ENCODE measurements at regions not wholly inside any gene's neighbourhood (a gene's known extent, or its start where the extent isn't known, plus 50 kb on each side); places are given as distances from the start of the nearest gene placed in this dataset.
"Not testable (repeated sequence)": the region's sequence is repeated elsewhere in the genome, so short reads cannot be mapped to it uniquely, and the experiment has no call there.

GRCh38 chr1:102466487-102466886 lies 469.8 kb upstream of the OLFM3 start:
- H3K27ac ChIP-seq: no peak overlapping the region
- H3K27me3 ChIP-seq: no peaks in the 10 kb centered on the region
- H3K4me1 ChIP-seq: no peaks in the 10 kb centered on the region
- no peak for DNase-seq (ENCODE audit: low spot score in 2 of 2)
- TF ChIP-seq CTCF (IDR thresholded peaks at IDR 0.05) (no peak), POLR2AphosphoS5 (IDR thresholded peaks at IDR 0.05) (no peak), POLR2A (IDR thresholded peaks at IDR 0.05) (no peak)
- no peaks in the 10 kb centered on the region for H3K36me3 ChIP-seq
- H3K9me3 ChIP-seq: no peaks in the 10 kb centered on the region
- intact Hi-C loops (cut with DNase I; ENCODE audit: low total_unique reads): loop anchor here (10.0 kb wide), 1 partner anchor 1882 kb away; no protein-coding TSS in a partner anchor
- H3K4me3 ChIP-seq: no peak overlapping the region

- H3K9me3 ChIP-seq: no peaks in the 10 kb centered on the region
- no peaks in the 10 kb centered on the region for H3K4me1 ChIP-seq
- intact Hi-C loops (cut with DNase I; ENCODE audit: low total_unique reads): loop anchor here (10.0 kb wide), 1 partner anchor 1879 kb away; no protein-coding TSS in a partner anchor
- DNase-seq (ENCODE audit: low spot score in 2 of 2): no peak
- H3K27ac ChIP-seq: no peak overlapping the region
- no peak overlapping the region for H3K4me3 ChIP-seq
- H3K36me3 ChIP-seq: no peaks in the 10 kb centered on the region
- H3K27me3 ChIP-seq: no peaks in the 10 kb centered on the region
- TF ChIP-seq POLR2AphosphoS5 (IDR thresholded peaks at IDR 0.05): no peak
- no peak for TF ChIP-seq CTCF (IDR thresholded peaks at IDR 0.05)
- TF ChIP-seq POLR2A (IDR thresholded peaks at IDR 0.05): no peak
Observed at GRCh38 chr1:102463328-102463727, 466.6 kb upstream of the OLFM3 start.

GRCh38 chr1:102442317-102442716 lies 445.6 kb upstream of the OLFM3 start:
- H3K4me1 ChIP-seq; DNase-seq (ENCODE audit: low spot score in 2 of 2); H3K27ac ChIP-seq; intact Hi-C loops (cut with DNase I; ENCODE audit: low total_unique reads); H3K4me3 ChIP-seq; H3K27me3 ChIP-seq; H3K36me3 ChIP-seq: not testable (repeated sequence)
- peaks cover 7 to 20% of the 10 kb centered on the region in 2 donors for H3K9me3 ChIP-seq

- no peak overlapping the region for H3K27ac ChIP-seq
- TF ChIP-seq CTCF (IDR thresholded peaks at IDR 0.05) (no peak), POLR2AphosphoS5 (IDR thresholded peaks at IDR 0.05) (no peak), POLR2A (IDR thresholded peaks at IDR 0.05) (no peak)
- H3K27me3 ChIP-seq: no peaks in the 10 kb centered on the region
- no peaks in the 10 kb centered on the region for H3K36me3 ChIP-seq
- intact Hi-C loops (cut with DNase I; ENCODE audit: low total_unique reads): no loop called here
- DNase-seq (ENCODE audit: low spot score in 2 of 2): no peak
- H3K4me3 ChIP-seq: no peak overlapping the region
- no peaks in the 10 kb centered on the region for H3K4me1 ChIP-seq
- peaks cover 4 to 7% of the 10 kb centered on the region in 2 donors for H3K9me3 ChIP-seq
Observed at GRCh38 chr1:102435483-102435882, 438.8 kb upstream of the OLFM3 start.

GRCh38 chr1:102434421-102434820 lies 437.7 kb upstream of the OLFM3 start:
- no peak overlapping the region for H3K27ac ChIP-seq
- no peak for DNase-seq (ENCODE audit: low spot score in 2 of 2)
- H3K27me3 ChIP-seq: no peaks in the 10 kb centered on the region
- intact Hi-C loops (cut with DNase I; ENCODE audit: low total_unique reads): no loop called here
- no peak overlapping the region for H3K4me3 ChIP-seq
- peaks cover 4 to 7% of the 10 kb centered on the region in 2 donors for H3K9me3 ChIP-seq
- TF ChIP-seq POLR2A (IDR thresholded peaks at IDR 0.05) (no peak), CTCF (IDR thresholded peaks at IDR 0.05) (no peak), POLR2AphosphoS5 (IDR thresholded peaks at IDR 0.05) (no peak)
- H3K36me3 ChIP-seq: no peaks in the 10 kb centered on the region
- no peaks in the 10 kb centered on the region for H3K4me1 ChIP-seq

- no peak for TF ChIP-seq POLR2A (IDR thresholded peaks at IDR 0.05)
- no peak for TF ChIP-seq CTCF (IDR thresholded peaks at IDR 0.05)
- no peak for TF ChIP-seq POLR2AphosphoS5 (IDR thresholded peaks at IDR 0.05)
- H3K4me1 ChIP-seq: no peaks in the 10 kb centered on the region
- DNase-seq (ENCODE audit: low spot score in 2 of 2): no peak
- H3K9me3 ChIP-seq: peaks cover 4 to 7% of the 10 kb centered on the region in 2 donors
- intact Hi-C loops (cut with DNase I; ENCODE audit: low total_unique reads): no loop called here
- H3K36me3 ChIP-seq: no peaks in the 10 kb centered on the region
- no peak overlapping the region for H3K27ac ChIP-seq
- no peak overlapping the region for H3K4me3 ChIP-seq
- H3K27me3 ChIP-seq: no peaks in the 10 kb centered on the region
Observed at GRCh38 chr1:102431253-102431652, 434.5 kb upstream of the OLFM3 start.

Data from breast epithelium (tissue), 4 donors.